G401 (cell line): ENCODE measurements at regions not wholly inside any gene's neighbourhood (a gene's known extent, or its start where the extent isn't known, plus 50 kb on each side); places are given as distances from the start of the nearest gene placed in this dataset.

Experiments used
- DNase-seq: peaks from one replicate; pipeline ENCODE4 v3.0.0-alpha.2; 2015; ENCODE audit warnings: low spot score
- in situ Hi-C: cut with HindIII; loops from 2 replicates; pipeline ENCODE4 v1.10.0; 2016; ENCODE audit warnings: low sequenced_read_pairs, mixed read lengths

- in situ Hi-C loops, result no loop called here
- no peak for DNase-seq
Measured at GRCh38 chr4:71147261-71147660, 153.8 kb downstream of the DCK start.

- DNase-seq, result no peak
- in situ Hi-C loops, result no loop called here
Measured at GRCh38 chr4:71148545-71148944, 155.1 kb downstream of the DCK start.

GRCh38 chr4:71151054-71151453 is 157.6 kb downstream of the DCK start:
- DNase-seq, result peak; percentile 25
- in situ Hi-C loops, result no loop called here

GRCh38 chr4:71156616-71157015 is 163.2 kb downstream of the DCK start:
- DNase-seq, result no peak
- in situ Hi-C loops, result no loop called here

GRCh38 chr4:71162386-71162785 is 168.9 kb downstream of the DCK start:
- DNase-seq, result no peak
- in situ Hi-C loops, result no loop called here

GRCh38 chr4:71163317-71163716 is 169.9 kb downstream of the DCK start:
- no peak for DNase-seq
- in situ Hi-C loops, result no loop called here

- DNase-seq, result peak; percentile 41
- in situ Hi-C loops, result no loop called here
Measured at GRCh38 chr4:71167083-71167482, 171.7 kb upstream of the SLC4A4 start.

GRCh38 chr4:71171592-71171991 is 167.2 kb upstream of the SLC4A4 start:
- in situ Hi-C loops, result no loop called here
- DNase-seq, result no peak

GRCh38 chr4:71181332-71181731 is 157.5 kb upstream of the SLC4A4 start:
- in situ Hi-C loops, result no loop called here
- no peak for DNase-seq

- DNase-seq, result peak; percentile 88
- in situ Hi-C loops, result no loop called here
Measured at GRCh38 chr4:71184195-71184781, 154.5 kb upstream of the SLC4A4 start.

- no peak for DNase-seq
- in situ Hi-C loops, result no loop called here
Measured at GRCh38 chr4:71185037-71185436, 153.8 kb upstream of the SLC4A4 start.

GRCh38 chr4:71186257-71186565 is 152.6 kb upstream of the SLC4A4 start:
- no peak for DNase-seq
- in situ Hi-C loops, result no loop called here

- in situ Hi-C loops, result no loop called here
- DNase-seq, result peak; percentile 60
Measured at GRCh38 chr4:71186566-71187403, 152.0 kb upstream of the SLC4A4 start.

- DNase-seq, result peak; percentile 68
- in situ Hi-C loops, result no loop called here
Measured at GRCh38 chr4:71187404-71188155, 151.2 kb upstream of the SLC4A4 start.

- DNase-seq, result no peak
- in situ Hi-C loops, result no loop called here
Measured at GRCh38 chr4:71188156-71188640, 150.6 kb upstream of the SLC4A4 start.

- in situ Hi-C loops, result no loop called here
Measured at GRCh38 chr4:71188951-71189350, 149.9 kb upstream of the SLC4A4 start.

GRCh38 chr4:71189471-71189870 is 149.3 kb upstream of the SLC4A4 start:
- peak; percentile 48 for DNase-seq
- in situ Hi-C loops, result no loop called here

More at GRCh38 chr4:71188951-71189350, 149.9 kb upstream of the SLC4A4 start:
- DNase-seq, result no peak

- in situ Hi-C loops, result no loop called here
- no peak for DNase-seq
Measured at GRCh38 chr4:71194454-71194853, 144.4 kb upstream of the SLC4A4 start.

GRCh38 chr4:71195924-71196323 is 142.9 kb upstream of the SLC4A4 start:
- DNase-seq, result no peak
- in situ Hi-C loops, result no loop called here

GRCh38 chr4:71198958-71199357 is 139.9 kb upstream of the SLC4A4 start:
- in situ Hi-C loops, result no loop called here
- DNase-seq, result no peak
